A549 (cell line): ENCODE measurements at regions not wholly inside any gene's neighbourhood (a gene's known extent, or its start where the extent isn't known, plus 50 kb on each side); places are given as distances from the start of the nearest gene placed in this dataset.

Source experiments
- ATAC-seq, 2 experiments: fragments of 200-7000 bp in 1 of 2; fragments of >200 bp in 1 of 2; cut with Nextera tagmentation in 1 of 2; cut with Tn5 transposase in 1 of 2; 3 replicates each; pipeline versions ENCODE4 v1.8.0 to v1.9.1; 2018 to 2020; ENCODE audit warnings: mild to moderate bottlenecking in 1 of 2, moderate library complexity in 1 of 2
- CTCF ChIA-PET: fragments of 300-600 bp; sonication (Branson Sonifier 250); formaldehyde crosslinking; extraction: SDS; loops from one replicate; lab custom pipeline; 2021; ENCODE audit warnings: antibody characterized with exemption, inconsistent platforms; lab: Yijun Ruan, JAX
- POLR2A ChIA-PET: fragments of 350-600 bp; formaldehyde crosslinking; extraction: SDS; loops from one replicate; lab custom pipeline; 2021; ENCODE audit warnings: antibody characterized with exemption, inconsistent platforms; lab: Yijun Ruan, JAX
- DNase-seq, 2 experiments: peaks; one replicate each; pipeline versions ENCODE4 v3.0.0 to v3.0.0-alpha.2; 2011 to 2016; ENCODE audit warnings: low read depth in 1 of 2, low spot score in 1 of 2
- FAIRE-seq: peaks from 2 replicates; lab custom pipeline; 2011; peaks lifted over from hg19 to GRCh38; lab: Jason Lieb, UNC
- H3K27ac ChIP-seq, 2 experiments: fragments of >200 bp; sonication (Bioruptor Twin); formaldehyde crosslinking; 3 replicates each; pipeline ENCODE4 v1.5.1; 2016 to 2017
- H3K4me1 ChIP-seq: fragments of >200 bp; sonication (Bioruptor Twin); formaldehyde crosslinking; 3 replicates; pipeline ENCODE4 v1.6.1; 2016
- H3K4me2 ChIP-seq: fragments of >200 bp; sonication (Bioruptor Twin); formaldehyde crosslinking; 3 replicates; pipeline ENCODE4 v1.6.1; 2016
- H3K4me3 ChIP-seq: fragments of >200 bp; sonication (Bioruptor Twin); formaldehyde crosslinking; 3 replicates; pipeline ENCODE4 v1.5.1; 2016
- H3K9me3 ChIP-seq: fragments of >200 bp; sonication (Bioruptor Twin); formaldehyde crosslinking; 3 replicates; pipeline ENCODE4 v1.6.1; 2016
- BHLHE40 ChIP-seq: IDR thresholded peaks from 2 replicates; pipeline ENCODE4 v1.6.1; 2012; ENCODE audit warnings: low read depth, low read length, inconsistent platforms
- CBX2 ChIP-seq: fragments of 200-600 bp; sonication (generic); IDR thresholded peaks from 2 replicates; pipeline ENCODE4 v1.6.1; 2016; ENCODE audit warnings: low read depth, mild to moderate bottlenecking, borderline replicate concordance
- CEBPB ChIP-seq, 2 experiments: fragments of >200 bp in 1 of 2; sonication (Bioruptor Twin) in 1 of 2; formaldehyde crosslinking in 1 of 2; IDR thresholded peaks; 2 replicates each; pipeline ENCODE4 v1.6.1; 2012 to 2016
- CHD4 ChIP-seq: fragments of 200-600 bp; sonication (generic); IDR thresholded peaks from 2 replicates; pipeline ENCODE4 v1.6.1; 2016; ENCODE audit warnings: antibody characterized with exemption, mild to moderate bottlenecking, borderline replicate concordance
- EHF ChIP-seq: fragments of 250-450 bp; sonication (Bioruptor Pico); IDR thresholded peaks from 2 replicates; pipeline ENCODE4 v1.5.0; 2020; ENCODE audit warnings: mild to moderate bottlenecking
- HEYL ChIP-seq: fragments of 250-450 bp; sonication (Bioruptor Pico); IDR thresholded peaks from 2 replicates; pipeline ENCODE4 v1.8.0; 2021; ENCODE audit warnings: mild to moderate bottlenecking, moderate library complexity
- HOXA7 ChIP-seq: fragments of 250-450 bp; sonication (Bioruptor Pico); IDR thresholded peaks from 2 replicates; pipeline ENCODE4 v1.5.0; 2020; ENCODE audit warnings: mild to moderate bottlenecking, moderate library complexity
- JUN ChIP-seq, 2 experiments: fragments of >200 bp; sonication (Bioruptor Twin); formaldehyde crosslinking; IDR thresholded peaks; 2 replicates in 1 of 2; 3 replicates in 1 of 2; pipeline ENCODE4 v1.6.1; 2016 to 2017
- NFE2L2 ChIP-seq: fragments of 150-350 bp; conservative IDR thresholded peaks from 2 replicates; pipeline ENCODE4 v1.6.1; 2014; ENCODE audit warnings: low read length
- NPAS2 ChIP-seq: fragments of 250-450 bp; sonication (Bioruptor Pico); IDR thresholded peaks from 2 replicates; pipeline ENCODE4 v1.8.0; 2022; ENCODE audit warnings: mild to moderate bottlenecking, moderate library complexity, borderline replicate concordance
- NR3C1 ChIP-seq: fragments of >200 bp; sonication (Bioruptor Twin); formaldehyde crosslinking; IDR thresholded peaks from 3 replicates; pipeline ENCODE4 v1.6.1; 2017
- POLR2AphosphoS2 ChIP-seq: conservative IDR thresholded peaks from 2 replicates; pipeline ENCODE4 v1.6.1; 2012; ENCODE audit warnings: low read length, improper control_type of control experiment, inconsistent platforms
- RFX5 ChIP-seq: fragments of 450-650 bp; IDR thresholded peaks from 2 replicates; pipeline ENCODE4 v1.7.1; 2014; ENCODE audit warnings: antibody characterized with exemption, mild to moderate bottlenecking, moderate library complexity
- SREBF2 ChIP-seq: fragments of 450-650 bp; IDR thresholded peaks from 2 replicates; pipeline ENCODE4 v1.6.1; 2014; ENCODE audit warnings: mild to moderate bottlenecking, moderate library complexity
- ZFP36 ChIP-seq: fragments of 450-650 bp; IDR thresholded peaks from 2 replicates; pipeline ENCODE4 v1.6.1; 2014; ENCODE audit warnings: borderline replicate concordance; ENCODE audit not compliant: partially characterized antibody
- WGBS: methylation state at CpG from one replicate; pipeline ENCODE4 v1.1.6; 2017; ENCODE audit errors: missing lambda C conversion rate; 5-methylcytosine and 5-hydroxymethylcytosine counted together
- TF ChIP-seq, protein P1 (sequence below): fragments of >200 bp; sonication (Bioruptor Twin); formaldehyde crosslinking; IDR thresholded peaks from 3 replicates; pipeline ENCODE4 v1.5.1; 2016
- TF ChIP-seq, protein P2 (sequence below): fragments of 250-450 bp; sonication (Bioruptor Pico); IDR thresholded peaks from 2 replicates; pipeline ENCODE4 v1.5.0; 2021; ENCODE audit warnings: mild to moderate bottlenecking, moderate library complexity, borderline replicate concordance
- TF ChIP-seq, protein P3 (sequence below): fragments of >200 bp; sonication (Bioruptor Twin); formaldehyde crosslinking; IDR thresholded peaks from 2 replicates; pipeline ENCODE4 v1.6.1; 2016
- TF ChIP-seq, protein P4 (sequence below): fragments of 200-600 bp; sonication (generic); IDR thresholded peaks from 2 replicates; pipeline ENCODE4 v1.6.1; 2016; ENCODE audit warnings: antibody characterized with exemption, mild to moderate bottlenecking, moderate library complexity
- TF ChIP-seq, protein P5 (sequence below): IDR thresholded peaks from 2 replicates; pipeline ENCODE4 v1.6.1; 2012; ENCODE audit warnings: low read depth, borderline replicate concordance
- TF ChIP-seq, protein P6 (sequence below): fragments of 150-350 bp; IDR thresholded peaks from 2 replicates; pipeline ENCODE4 v1.6.1; 2014; ENCODE audit warnings: low read depth, mild to moderate bottlenecking, low read length

DNA sequence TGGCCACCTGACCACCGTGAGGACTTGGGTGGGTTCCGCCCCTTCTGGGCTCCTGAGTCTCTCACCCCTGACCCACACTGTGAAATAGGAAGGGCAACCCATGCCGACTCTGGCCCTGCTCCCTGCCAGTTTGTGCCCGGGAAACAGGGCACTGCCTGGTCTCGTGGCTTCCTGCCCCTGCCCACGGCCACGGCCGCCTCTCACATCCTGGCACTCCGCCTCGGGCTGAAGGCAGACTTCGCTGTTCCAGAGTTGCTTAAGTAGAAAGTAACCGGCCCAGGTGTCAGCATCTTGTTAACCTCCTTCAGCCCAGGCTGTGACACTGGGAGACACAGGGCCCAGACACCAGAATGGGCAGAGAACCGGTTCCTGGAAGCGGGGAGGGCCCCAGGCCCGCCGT is 68.7 kb upstream of the RNU6ATAC start:
- DNase-seq: no peak
- TF ChIP-seq, protein P1, sequence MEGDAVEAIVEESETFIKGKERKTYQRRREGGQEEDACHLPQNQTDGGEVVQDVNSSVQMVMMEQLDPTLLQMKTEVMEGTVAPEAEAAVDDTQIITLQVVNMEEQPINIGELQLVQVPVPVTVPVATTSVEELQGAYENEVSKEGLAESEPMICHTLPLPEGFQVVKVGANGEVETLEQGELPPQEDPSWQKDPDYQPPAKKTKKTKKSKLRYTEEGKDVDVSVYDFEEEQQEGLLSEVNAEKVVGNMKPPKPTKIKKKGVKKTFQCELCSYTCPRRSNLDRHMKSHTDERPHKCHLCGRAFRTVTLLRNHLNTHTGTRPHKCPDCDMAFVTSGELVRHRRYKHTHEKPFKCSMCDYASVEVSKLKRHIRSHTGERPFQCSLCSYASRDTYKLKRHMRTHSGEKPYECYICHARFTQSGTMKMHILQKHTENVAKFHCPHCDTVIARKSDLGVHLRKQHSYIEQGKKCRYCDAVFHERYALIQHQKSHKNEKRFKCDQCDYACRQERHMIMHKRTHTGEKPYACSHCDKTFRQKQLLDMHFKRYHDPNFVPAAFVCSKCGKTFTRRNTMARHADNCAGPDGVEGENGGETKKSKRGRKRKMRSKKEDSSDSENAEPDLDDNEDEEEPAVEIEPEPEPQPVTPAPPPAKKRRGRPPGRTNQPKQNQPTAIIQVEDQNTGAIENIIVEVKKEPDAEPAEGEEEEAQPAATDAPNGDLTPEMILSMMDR: no peak
- TF ChIP-seq BHLHE40: no peak
- TF ChIP-seq, all 56 proteins: peak for 0
- ATAC-seq (no peak), FAIRE-seq (no peak)
- Histone ChIP-seq H3K27ac (no peak overlapping the region), H3K4me1 (no peaks in the 10 kb centered on the region), H3K4me2 (no peak overlapping the region), H3K9me3 (no peaks in the 10 kb centered on the region), H3K4me3 (no peak overlapping the region)
- POLR2A ChIA-PET: no interaction called here
- 70% methylated on average over 16 of the region's 16 CpGs for WGBS
- CTCF ChIA-PET: interaction anchor here (0.9 kb wide), 1 partner anchor 25 kb away, joined by 3 read pairs; no protein-coding TSS in a partner anchor

DNA sequence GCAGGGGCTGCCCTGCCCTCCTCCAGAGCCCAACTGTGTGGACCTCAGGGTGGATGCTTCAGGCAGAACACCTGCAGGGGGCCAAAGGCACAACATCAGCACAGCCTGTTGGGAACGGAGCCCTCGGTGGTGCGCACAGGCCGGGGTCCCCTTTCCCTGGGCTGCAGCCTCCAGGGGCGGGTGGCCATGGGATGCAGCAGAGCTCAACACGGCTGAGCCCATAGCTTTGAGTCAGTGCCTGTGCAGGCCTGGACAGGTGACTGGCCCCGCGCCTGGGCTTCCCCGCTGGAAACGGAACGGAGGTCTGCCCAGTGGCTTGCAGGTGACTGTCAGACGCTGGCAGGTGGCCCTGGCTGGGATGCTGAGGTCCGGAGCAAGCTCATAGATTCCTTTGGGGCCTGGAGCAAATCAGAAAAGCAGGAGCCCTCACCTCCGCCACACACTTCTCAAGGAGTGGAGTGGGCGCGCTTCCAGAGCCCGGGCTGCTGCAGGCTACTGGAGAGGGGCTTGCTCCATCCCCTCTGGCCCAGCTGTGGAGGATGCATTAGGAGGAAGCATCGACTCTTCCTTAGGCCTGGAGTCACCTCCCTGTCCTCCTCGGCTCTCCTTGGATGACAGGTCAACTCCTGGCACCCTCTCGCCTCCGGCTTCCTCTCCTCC is 69.8 kb upstream of the RNU6ATAC start:
- POLR2A ChIA-PET: no interaction called here
- no peak for TF ChIP-seq EHF
- TF ChIP-seq, protein P2, sequence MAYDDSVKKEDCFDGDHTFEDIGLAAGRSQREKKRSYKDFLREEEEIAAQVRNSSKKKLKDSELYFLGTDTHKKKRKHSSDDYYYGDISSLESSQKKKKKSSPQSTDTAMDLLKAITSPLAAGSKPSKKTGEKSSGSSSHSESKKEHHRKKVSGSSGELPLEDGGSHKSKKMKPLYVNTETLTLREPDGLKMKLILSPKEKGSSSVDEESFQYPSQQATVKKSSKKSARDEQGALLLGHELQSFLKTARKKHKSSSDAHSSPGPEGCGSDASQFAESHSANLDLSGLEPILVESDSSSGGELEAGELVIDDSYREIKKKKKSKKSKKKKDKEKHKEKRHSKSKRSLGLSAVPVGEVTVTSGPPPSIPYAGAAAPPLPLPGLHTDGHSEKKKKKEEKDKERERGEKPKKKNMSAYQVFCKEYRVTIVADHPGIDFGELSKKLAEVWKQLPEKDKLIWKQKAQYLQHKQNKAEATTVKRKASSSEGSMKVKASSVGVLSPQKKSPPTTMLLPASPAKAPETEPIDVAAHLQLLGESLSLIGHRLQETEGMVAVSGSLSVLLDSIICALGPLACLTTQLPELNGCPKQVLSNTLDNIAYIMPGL (CRISPR knock-in tag): no peak
- TF ChIP-seq CBX2: no peak
- TF ChIP-seq, protein P3, sequence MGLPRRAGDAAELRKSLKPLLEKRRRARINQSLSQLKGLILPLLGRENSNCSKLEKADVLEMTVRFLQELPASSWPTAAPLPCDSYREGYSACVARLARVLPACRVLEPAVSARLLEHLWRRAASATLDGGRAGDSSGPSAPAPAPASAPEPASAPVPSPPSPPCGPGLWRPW: no peak
- TF ChIP-seq NFE2L2: no peak
- TF ChIP-seq, protein P4, sequence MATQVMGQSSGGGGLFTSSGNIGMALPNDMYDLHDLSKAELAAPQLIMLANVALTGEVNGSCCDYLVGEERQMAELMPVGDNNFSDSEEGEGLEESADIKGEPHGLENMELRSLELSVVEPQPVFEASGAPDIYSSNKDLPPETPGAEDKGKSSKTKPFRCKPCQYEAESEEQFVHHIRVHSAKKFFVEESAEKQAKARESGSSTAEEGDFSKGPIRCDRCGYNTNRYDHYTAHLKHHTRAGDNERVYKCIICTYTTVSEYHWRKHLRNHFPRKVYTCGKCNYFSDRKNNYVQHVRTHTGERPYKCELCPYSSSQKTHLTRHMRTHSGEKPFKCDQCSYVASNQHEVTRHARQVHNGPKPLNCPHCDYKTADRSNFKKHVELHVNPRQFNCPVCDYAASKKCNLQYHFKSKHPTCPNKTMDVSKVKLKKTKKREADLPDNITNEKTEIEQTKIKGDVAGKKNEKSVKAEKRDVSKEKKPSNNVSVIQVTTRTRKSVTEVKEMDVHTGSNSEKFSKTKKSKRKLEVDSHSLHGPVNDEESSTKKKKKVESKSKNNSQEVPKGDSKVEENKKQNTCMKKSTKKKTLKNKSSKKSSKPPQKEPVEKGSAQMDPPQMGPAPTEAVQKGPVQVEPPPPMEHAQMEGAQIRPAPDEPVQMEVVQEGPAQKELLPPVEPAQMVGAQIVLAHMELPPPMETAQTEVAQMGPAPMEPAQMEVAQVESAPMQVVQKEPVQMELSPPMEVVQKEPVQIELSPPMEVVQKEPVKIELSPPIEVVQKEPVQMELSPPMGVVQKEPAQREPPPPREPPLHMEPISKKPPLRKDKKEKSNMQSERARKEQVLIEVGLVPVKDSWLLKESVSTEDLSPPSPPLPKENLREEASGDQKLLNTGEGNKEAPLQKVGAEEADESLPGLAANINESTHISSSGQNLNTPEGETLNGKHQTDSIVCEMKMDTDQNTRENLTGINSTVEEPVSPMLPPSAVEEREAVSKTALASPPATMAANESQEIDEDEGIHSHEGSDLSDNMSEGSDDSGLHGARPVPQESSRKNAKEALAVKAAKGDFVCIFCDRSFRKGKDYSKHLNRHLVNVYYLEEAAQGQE: no peak
- TF ChIP-seq NPAS2 (CRISPR knock-in tag): no peak
- TF ChIP-seq HOXA7 (CRISPR knock-in tag): no peak
- TF ChIP-seq POLR2AphosphoS2: no peak
- no peak for TF ChIP-seq CHD4
- TF ChIP-seq HEYL: no peak
- TF ChIP-seq, protein P5, sequence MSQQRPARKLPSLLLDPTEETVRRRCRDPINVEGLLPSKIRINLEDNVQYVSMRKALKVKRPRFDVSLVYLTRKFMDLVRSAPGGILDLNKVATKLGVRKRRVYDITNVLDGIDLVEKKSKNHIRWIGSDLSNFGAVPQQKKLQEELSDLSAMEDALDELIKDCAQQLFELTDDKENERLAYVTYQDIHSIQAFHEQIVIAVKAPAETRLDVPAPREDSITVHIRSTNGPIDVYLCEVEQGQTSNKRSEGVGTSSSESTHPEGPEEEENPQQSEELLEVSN: no peak
- no peak for TF ChIP-seq JUN (IDR thresholded peaks at IDR 0.05)
- TF ChIP-seq SREBF2: no peak
- TF ChIP-seq, protein P6, sequence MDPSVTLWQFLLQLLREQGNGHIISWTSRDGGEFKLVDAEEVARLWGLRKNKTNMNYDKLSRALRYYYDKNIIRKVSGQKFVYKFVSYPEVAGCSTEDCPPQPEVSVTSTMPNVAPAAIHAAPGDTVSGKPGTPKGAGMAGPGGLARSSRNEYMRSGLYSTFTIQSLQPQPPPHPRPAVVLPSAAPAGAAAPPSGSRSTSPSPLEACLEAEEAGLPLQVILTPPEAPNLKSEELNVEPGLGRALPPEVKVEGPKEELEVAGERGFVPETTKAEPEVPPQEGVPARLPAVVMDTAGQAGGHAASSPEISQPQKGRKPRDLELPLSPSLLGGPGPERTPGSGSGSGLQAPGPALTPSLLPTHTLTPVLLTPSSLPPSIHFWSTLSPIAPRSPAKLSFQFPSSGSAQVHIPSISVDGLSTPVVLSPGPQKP: no peak
- no peak for TF ChIP-seq RFX5
- no peak for TF ChIP-seq ZFP36
- TF ChIP-seq CEBPB (IDR thresholded peaks at IDR 0.05): no peak
- no peak for TF ChIP-seq NR3C1
- H3K27ac ChIP-seq: no peak overlapping the region
- no peaks in the 10 kb centered on the region for H3K4me1 ChIP-seq
- 73% methylated on average over 10 of the region's 21 CpGs for WGBS
- FAIRE-seq (no peak), ATAC-seq (no peak; a peak in 2 of 6 replicates), DNase-seq (no peak)
- CTCF ChIA-PET: interaction anchor here (0.6 kb wide), 1 partner anchor 1673 kb away, joined by 3 read pairs; no protein-coding TSS in a partner anchor
- H3K9me3 ChIP-seq: no peaks in the 10 kb centered on the region
- no peak overlapping the region for H3K4me3 ChIP-seq
- H3K4me2 ChIP-seq: no peak overlapping the region
